ENCODE measurements at regions not wholly inside any gene's neighbourhood (a gene's known extent, or its start where the extent isn't known, plus 50 kb on each side); places are given as distances from the start of the nearest gene placed in this dataset.

DNA sequence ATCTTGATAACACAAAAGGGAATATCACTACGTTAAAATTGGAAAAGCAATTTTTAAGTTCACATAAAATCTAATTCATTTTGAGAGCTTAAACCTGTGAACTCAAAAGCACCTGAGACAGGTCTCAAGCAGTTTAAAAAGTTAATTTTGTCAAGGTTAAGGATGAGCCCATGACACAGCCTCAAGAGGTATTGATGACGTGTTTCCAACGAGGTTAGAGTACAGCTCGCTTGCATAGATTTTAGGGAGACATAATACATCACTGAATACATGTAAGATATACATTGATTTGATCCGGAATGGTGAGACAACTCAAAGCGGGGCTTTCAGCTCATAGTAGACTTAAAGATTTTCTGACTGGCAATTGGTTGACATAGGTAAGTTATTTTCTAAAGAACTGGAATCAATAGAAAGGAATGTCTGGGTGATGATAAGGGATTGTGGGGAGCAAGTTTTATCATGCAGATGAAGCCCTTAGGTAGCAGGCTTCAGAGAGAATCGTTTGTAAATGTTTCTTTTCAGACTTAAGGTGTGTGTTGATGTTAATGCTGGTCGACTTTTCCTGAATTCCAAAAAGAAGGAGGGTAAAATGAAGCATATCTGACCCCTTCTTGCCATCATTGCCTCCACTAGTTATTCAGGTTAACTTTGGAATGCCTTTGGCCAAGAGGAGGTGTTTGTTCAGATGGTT is 2890.6 kb downstream of the PCDH9 start:
- no peaks in the 10 kb centered on the region for H3K27me3 Mint-ChIP-seq (ENCODE audit: low read depth)
- peak overlapping the region; percentile 73 for H3K27ac Mint-ChIP-seq
- ATAC-seq (peak; percentile 97), DNase-seq (ENCODE audit: low spot score) (no peak)
- peaks cover 37% of the 10 kb centered on the region for H3K9me3 Mint-ChIP-seq
- TF ChIP-seq, protein P1, sequence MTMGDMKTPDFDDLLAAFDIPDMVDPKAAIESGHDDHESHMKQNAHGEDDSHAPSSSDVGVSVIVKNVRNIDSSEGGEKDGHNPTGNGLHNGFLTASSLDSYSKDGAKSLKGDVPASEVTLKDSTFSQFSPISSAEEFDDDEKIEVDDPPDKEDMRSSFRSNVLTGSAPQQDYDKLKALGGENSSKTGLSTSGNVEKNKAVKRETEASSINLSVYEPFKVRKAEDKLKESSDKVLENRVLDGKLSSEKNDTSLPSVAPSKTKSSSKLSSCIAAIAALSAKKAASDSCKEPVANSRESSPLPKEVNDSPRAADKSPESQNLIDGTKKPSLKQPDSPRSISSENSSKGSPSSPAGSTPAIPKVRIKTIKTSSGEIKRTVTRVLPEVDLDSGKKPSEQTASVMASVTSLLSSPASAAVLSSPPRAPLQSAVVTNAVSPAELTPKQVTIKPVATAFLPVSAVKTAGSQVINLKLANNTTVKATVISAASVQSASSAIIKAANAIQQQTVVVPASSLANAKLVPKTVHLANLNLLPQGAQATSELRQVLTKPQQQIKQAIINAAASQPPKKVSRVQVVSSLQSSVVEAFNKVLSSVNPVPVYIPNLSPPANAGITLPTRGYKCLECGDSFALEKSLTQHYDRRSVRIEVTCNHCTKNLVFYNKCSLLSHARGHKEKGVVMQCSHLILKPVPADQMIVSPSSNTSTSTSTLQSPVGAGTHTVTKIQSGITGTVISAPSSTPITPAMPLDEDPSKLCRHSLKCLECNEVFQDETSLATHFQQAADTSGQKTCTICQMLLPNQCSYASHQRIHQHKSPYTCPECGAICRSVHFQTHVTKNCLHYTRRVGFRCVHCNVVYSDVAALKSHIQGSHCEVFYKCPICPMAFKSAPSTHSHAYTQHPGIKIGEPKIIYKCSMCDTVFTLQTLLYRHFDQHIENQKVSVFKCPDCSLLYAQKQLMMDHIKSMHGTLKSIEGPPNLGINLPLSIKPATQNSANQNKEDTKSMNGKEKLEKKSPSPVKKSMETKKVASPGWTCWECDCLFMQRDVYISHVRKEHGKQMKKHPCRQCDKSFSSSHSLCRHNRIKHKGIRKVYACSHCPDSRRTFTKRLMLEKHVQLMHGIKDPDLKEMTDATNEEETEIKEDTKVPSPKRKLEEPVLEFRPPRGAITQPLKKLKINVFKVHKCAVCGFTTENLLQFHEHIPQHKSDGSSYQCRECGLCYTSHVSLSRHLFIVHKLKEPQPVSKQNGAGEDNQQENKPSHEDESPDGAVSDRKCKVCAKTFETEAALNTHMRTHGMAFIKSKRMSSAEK (CRISPR knock-in tag; IDR thresholded peaks at IDR 0.05; ENCODE audit: borderline replicate concordance) = no peak
- TF ChIP-seq GTF2I (CRISPR knock-in tag; conservative IDR thresholded peaks at IDR 0.05) = no peak
- no peak for TF ChIP-seq FOXP1 (CRISPR knock-in tag; IDR thresholded peaks at IDR 0.05; ENCODE audit: borderline replicate concordance)
- no peak for TF ChIP-seq FOXK1 (CRISPR knock-in tag; IDR thresholded peaks at IDR 0.05)
- TF ChIP-seq ZNF121 (CRISPR knock-in tag; IDR thresholded peaks at IDR 0.05) = no peak
- TF ChIP-seq, protein P2, sequence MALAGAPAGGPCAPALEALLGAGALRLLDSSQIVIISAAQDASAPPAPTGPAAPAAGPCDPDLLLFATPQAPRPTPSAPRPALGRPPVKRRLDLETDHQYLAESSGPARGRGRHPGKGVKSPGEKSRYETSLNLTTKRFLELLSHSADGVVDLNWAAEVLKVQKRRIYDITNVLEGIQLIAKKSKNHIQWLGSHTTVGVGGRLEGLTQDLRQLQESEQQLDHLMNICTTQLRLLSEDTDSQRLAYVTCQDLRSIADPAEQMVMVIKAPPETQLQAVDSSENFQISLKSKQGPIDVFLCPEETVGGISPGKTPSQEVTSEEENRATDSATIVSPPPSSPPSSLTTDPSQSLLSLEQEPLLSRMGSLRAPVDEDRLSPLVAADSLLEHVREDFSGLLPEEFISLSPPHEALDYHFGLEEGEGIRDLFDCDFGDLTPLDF (CRISPR knock-in tag; IDR thresholded peaks at IDR 0.05) = no peak
- TF ChIP-seq, protein P3, sequence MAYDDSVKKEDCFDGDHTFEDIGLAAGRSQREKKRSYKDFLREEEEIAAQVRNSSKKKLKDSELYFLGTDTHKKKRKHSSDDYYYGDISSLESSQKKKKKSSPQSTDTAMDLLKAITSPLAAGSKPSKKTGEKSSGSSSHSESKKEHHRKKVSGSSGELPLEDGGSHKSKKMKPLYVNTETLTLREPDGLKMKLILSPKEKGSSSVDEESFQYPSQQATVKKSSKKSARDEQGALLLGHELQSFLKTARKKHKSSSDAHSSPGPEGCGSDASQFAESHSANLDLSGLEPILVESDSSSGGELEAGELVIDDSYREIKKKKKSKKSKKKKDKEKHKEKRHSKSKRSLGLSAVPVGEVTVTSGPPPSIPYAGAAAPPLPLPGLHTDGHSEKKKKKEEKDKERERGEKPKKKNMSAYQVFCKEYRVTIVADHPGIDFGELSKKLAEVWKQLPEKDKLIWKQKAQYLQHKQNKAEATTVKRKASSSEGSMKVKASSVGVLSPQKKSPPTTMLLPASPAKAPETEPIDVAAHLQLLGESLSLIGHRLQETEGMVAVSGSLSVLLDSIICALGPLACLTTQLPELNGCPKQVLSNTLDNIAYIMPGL (CRISPR knock-in tag; IDR thresholded peaks at IDR 0.05) = no peak
- TF ChIP-seq, protein P4, sequence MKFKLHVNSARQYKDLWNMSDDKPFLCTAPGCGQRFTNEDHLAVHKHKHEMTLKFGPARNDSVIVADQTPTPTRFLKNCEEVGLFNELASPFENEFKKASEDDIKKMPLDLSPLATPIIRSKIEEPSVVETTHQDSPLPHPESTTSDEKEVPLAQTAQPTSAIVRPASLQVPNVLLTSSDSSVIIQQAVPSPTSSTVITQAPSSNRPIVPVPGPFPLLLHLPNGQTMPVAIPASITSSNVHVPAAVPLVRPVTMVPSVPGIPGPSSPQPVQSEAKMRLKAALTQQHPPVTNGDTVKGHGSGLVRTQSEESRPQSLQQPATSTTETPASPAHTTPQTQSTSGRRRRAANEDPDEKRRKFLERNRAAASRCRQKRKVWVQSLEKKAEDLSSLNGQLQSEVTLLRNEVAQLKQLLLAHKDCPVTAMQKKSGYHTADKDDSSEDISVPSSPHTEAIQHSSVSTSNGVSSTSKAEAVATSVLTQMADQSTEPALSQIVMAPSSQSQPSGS (CRISPR knock-in tag; IDR thresholded peaks at IDR 0.05; ENCODE audit: borderline replicate concordance, low read depth) = no peak
- no peak for TF ChIP-seq ZNF671 (CRISPR knock-in tag; IDR thresholded peaks at IDR 0.05)
- TF ChIP-seq, protein P5, sequence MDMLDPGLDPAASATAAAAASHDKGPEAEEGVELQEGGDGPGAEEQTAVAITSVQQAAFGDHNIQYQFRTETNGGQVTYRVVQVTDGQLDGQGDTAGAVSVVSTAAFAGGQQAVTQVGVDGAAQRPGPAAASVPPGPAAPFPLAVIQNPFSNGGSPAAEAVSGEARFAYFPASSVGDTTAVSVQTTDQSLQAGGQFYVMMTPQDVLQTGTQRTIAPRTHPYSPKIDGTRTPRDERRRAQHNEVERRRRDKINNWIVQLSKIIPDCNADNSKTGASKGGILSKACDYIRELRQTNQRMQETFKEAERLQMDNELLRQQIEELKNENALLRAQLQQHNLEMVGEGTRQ (CRISPR knock-in tag; IDR thresholded peaks at IDR 0.05) = no peak
- CTCF ChIA-PET = no interaction called here
- peaks cover 22% of the 10 kb centered on the region for H3K4me1 Mint-ChIP-seq
- H3K4me3 Mint-ChIP-seq = no peak overlapping the region
- peaks cover 26% of the 10 kb centered on the region for H3K36me3 Mint-ChIP-seq
- POLR2A ChIA-PET = no interaction called here

DNA sequence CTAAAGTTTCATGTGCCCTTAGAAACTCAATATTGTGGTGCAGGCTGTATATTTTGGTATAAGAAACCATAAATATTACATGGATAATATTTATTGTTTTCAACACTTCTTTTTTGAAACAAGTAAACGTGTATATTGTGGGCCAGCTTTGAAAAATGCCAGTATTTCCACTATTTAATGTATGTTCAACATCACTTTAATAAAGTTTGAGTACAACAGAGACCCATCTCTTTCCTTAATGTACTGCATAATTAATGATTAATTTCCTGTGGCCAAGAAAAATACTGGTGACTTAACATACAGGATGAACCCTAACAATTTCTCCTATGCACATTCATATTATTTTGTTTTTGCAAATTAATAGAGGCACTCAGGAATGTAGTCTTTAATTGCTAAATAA is 2891.5 kb downstream of the PCDH9 start:
- ATAC-seq = no peak
- no peaks in the 10 kb centered on the region for H3K27me3 Mint-ChIP-seq (ENCODE audit: low read depth)
- no peak overlapping the region for H3K4me3 Mint-ChIP-seq
- H3K27ac Mint-ChIP-seq = no peak overlapping the region
- H3K9me3 Mint-ChIP-seq = peaks cover 39% of the 10 kb centered on the region
- H3K4me1 Mint-ChIP-seq = peaks cover 22% of the 10 kb centered on the region
- POLR2A ChIA-PET = no interaction called here
- H3K36me3 Mint-ChIP-seq = peaks cover 29% of the 10 kb centered on the region
- TF ChIP-seq, protein P6, sequence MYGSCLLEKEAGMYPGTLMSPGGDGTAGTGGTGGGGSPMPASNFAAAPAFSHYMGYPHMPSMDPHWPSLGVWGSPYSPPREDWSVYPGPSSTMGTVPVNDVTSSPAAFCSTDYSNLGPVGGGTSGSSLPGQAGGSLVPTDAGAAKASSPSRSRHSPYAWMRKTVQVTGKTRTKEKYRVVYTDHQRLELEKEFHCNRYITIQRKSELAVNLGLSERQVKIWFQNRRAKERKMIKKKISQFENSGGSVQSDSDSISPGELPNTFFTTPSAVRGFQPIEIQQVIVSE (CRISPR knock-in tag; IDR thresholded peaks at IDR 0.05; ENCODE audit: borderline replicate concordance) = no peak
- no peak for TF ChIP-seq FOXP1 (CRISPR knock-in tag; IDR thresholded peaks at IDR 0.05; ENCODE audit: borderline replicate concordance)
- CTCF ChIA-PET = no interaction called here
- DNase-seq (ENCODE audit: low spot score) = no peak
